ENCODE measurements at regions not wholly inside any gene's neighbourhood (a gene's known extent, or its start where the extent isn't known, plus 50 kb on each side); places are given as distances from the start of the nearest gene placed in this dataset.

DNA sequence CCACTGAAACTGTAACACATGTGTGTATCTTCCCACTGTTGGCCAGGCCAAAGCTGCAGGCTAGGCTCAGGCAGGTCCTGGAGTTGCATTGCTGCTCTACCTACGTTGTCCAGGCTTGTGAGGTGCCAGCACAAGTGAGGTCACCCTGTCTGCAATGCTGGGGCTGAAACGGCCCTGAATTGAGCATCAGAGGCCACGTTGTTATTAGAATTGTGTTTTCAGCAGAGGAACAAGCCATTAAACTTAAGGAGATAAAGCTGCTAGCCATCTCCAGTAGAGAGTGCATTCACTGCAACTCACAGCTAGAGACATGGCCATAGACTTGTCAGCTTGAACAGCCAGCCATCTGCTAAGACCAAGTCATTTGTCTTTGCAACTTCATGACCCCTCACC is 191.8 kb downstream of the SEMA6A start:
- no peak for TF ChIP-seq HDAC2 (IDR thresholded peaks at IDR 0.05; ENCODE audit: borderline replicate concordance in 1 of 2, low read depth in 2 of 2, low read length in 2 of 2)
- no peak for TF ChIP-seq CHD1 (IDR thresholded peaks at IDR 0.05; ENCODE audit: low read depth, low read length)
- no peak for TF ChIP-seq POLR2AphosphoS5 (IDR thresholded peaks at IDR 0.05; ENCODE audit: low read depth, low read length)
- no peak for TF ChIP-seq KDM1A (IDR thresholded peaks at IDR 0.05; ENCODE audit: borderline replicate concordance, low read length)
- TF ChIP-seq, protein P1, sequence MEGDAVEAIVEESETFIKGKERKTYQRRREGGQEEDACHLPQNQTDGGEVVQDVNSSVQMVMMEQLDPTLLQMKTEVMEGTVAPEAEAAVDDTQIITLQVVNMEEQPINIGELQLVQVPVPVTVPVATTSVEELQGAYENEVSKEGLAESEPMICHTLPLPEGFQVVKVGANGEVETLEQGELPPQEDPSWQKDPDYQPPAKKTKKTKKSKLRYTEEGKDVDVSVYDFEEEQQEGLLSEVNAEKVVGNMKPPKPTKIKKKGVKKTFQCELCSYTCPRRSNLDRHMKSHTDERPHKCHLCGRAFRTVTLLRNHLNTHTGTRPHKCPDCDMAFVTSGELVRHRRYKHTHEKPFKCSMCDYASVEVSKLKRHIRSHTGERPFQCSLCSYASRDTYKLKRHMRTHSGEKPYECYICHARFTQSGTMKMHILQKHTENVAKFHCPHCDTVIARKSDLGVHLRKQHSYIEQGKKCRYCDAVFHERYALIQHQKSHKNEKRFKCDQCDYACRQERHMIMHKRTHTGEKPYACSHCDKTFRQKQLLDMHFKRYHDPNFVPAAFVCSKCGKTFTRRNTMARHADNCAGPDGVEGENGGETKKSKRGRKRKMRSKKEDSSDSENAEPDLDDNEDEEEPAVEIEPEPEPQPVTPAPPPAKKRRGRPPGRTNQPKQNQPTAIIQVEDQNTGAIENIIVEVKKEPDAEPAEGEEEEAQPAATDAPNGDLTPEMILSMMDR (IDR thresholded peaks at IDR 0.05; ENCODE audit: control extremely low read depth in 1 of 3, insufficient read depth in 1 of 3, low read depth in 1 of 3, low read length in 3 of 3): no peak
- no peak for TF ChIP-seq NANOG (IDR thresholded peaks at IDR 0.05; ENCODE audit: insufficient read depth, low read depth, low read length, poor library complexity, severe bottlenecking)
- TF ChIP-seq TCF12 (IDR thresholded peaks at IDR 0.05; ENCODE audit: low read depth, low read length): no peak
- no peak for TF ChIP-seq JUND (IDR thresholded peaks at IDR 0.05; ENCODE audit: low read length)

Measured in H1 (cell line).